UCSD-AML1 (cell line): ENCODE measurements at regions not wholly inside any gene's neighbourhood (a gene's known extent, or its start where the extent isn't known, plus 50 kb on each side); places are given as distances from the start of the nearest gene placed in this dataset.

Source experiments
- DNase-seq: peaks from one replicate; lab custom pipeline; 2025; ENCODE audit not compliant: unreplicated experiment; lab: John Stamatoyannopoulos, UW

DNA sequence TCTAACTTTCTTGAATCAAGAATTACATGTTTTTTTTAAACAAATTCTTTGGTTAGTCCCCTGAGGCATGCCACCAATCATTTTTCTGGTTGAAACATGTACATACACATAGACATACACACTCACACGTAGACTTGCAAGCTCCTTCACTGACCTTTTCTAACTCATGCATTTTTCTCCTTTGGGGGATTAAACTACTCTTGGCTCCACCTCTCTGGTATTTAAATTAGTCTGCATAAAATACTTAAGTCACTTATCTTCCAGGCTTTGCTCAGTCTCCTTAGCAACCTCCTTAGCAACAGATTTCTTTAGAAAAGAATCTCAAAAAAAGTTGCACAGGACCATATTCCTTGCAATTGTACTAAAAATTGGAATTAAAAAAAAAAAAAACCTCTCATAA, 440.9 kb upstream of the LRRC7 start:
- DNase-seq = no peak

DNA sequence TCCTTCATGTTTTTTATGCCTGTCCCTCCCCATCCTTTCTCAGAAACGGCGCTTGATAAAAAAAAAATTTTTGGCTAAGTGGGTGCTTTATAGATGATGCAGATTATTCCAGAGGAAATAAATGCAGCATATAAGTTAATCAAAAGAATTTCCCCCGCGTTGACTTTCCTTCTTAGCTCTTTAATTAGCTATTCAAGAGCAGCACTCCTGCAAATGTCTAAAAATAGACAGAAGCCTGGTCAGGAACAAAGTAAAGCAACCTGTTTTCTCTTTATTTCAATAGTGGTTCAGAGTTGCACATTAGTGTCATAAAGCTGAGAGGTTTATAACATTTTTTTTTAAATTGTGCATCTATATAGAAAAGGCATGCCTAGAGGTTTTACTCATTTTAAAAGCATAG, 439.5 kb upstream of the LRRC7 start:
- DNase-seq = no peak

DNA sequence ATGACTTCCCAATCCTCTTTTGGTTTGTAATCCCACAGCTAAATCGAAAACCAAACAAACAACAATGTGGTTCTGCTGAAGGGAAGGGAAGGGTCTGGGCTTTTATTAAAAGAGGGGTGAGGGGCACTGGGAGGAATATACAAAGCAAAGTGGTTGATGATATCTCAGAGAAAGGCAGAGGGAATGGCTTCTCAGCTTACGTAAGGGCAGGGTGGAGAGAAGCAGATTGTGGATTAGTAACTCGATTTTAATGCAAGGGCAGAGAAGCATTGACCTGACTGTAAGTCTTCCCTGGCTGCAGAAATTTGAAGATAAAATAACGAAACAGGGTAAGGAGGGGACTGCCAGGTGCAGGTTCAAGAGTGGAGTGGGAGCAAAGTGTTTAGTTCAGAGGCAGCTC, 438.2 kb upstream of the LRRC7 start:
- no peak for DNase-seq

DNA sequence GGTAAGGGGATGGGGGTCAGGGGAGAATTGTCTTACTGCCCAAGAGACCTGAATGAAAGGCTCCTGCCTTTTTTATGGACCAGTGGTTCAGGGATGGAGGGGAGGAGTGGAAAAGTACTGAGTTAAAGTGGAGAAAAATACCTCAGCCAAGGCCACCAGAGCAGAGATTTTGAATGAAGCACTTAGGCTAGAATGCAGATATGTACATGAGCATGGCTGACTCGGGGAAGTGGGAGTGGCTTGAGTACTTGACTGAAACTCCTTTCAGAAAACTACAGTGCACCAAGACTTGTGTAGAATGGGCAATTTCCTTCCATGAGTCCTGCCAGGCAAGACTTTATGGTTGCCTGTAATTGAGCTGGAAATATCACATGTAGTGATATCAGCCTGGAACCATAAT, 429.6 kb upstream of the LRRC7 start:
- no peak for DNase-seq

DNA sequence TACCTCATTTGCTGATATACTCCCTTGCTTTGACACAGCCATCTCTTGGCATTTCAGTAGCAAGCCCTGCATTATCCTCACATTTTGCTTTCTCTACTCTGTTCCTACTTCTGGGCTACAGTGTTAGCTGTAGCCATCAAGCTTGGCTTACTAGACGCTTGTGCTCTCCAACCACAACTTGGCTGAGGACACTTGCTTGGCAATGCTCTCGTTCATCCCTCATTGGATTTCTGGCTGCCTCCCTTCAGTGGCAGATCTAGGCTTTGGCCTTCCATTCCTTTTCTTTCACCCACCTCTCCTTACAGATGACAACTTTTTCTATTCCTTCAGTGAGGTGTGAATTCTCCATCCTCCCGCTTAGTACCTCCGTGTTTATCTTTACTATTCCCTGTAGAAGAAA, 428.7 kb upstream of the LRRC7 start:
- no peak for DNase-seq

DNA sequence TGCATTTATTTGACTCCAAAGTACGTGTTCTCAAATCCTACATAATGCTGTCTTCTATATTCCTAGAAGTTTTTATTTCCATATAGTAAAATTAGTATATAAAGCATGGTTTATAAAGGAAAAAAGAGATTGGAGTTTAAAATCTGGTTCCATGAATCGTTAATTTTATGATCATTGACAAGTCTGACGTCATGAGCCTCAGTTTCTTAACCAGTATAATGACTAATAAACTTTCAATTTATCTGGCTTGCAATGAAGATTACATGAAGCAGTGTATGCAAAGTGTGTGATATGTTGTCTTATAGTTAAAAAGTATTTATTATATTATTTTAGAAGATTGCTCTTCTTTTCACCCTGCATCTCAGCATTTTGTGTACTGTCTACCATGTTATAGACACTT, 421.4 kb upstream of the LRRC7 start:
- no peak for DNase-seq

DNA sequence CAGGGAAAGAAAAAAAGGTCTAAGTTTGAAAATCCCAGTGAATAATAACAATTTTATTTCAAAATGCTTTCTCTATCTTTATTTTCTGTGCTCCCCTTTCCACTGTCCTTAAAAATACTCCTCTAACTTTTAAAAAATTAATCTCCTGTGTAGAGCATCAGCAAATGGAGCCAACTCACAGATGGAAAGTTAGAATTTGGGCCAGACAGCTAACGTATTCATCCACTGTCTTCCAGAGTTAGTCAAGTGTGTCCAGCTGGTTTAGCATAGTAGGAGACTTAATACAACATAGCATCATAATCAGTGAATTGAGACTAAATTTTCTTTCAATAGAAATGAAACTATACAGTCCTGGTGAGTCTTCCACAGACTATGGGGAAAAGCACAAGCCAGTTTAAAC, 419.0 kb upstream of the LRRC7 start:
- DNase-seq = no peak

DNA sequence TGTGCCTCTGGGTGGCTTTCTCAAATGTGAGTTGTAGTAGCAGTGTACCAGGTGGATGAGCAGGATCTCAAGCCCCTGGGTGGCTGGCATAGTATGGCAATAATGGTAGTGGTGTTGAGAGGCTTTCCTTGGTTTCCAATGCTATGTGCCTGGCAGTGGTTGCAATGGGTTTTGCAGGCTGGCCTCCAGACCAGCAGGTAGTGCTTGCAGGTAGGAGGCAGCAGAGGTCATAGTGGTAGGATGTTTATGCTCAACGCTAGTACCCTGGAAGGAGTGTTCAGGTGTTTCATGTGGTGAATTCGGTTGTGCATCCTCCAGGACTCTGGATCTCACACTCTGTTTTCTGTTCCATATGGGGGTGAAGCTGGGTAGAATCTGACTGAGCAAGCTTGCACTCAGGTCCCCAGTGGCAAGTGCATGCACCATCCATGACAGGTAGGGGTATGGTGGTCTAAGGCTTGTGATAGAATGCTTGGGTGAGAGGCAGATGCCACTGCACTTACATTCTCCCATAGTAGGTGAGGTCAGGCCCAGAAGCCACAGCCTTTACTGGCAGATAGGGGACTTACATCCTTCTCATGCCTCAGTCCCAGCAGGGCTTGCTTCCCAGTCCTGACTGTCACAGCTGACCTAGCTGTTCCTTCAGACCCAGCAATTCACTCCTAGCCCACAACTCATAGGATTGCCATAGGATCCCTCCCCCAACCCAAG, 410.5 kb upstream of the LRRC7 start:
- no peak for DNase-seq

DNA sequence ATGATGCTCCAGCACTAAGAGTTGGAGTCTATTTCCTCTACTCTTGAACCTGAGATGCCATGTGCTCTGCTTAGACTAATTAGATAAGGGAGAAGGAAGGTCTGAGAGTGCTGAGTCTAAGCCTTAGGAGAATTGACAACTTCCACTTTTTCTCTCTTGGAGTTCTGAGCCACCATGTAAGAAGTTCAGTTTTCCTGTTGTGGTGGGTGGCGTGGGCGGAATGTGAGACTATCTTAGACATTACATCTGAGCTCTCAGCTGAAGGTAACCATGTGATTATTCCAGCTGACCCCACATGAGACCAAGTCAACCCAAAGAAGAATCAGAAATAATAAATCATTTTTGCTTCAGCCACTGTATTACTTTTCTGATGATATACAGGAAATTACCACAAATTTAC, 404.5 kb upstream of the LRRC7 start:
- no peak for DNase-seq

DNA sequence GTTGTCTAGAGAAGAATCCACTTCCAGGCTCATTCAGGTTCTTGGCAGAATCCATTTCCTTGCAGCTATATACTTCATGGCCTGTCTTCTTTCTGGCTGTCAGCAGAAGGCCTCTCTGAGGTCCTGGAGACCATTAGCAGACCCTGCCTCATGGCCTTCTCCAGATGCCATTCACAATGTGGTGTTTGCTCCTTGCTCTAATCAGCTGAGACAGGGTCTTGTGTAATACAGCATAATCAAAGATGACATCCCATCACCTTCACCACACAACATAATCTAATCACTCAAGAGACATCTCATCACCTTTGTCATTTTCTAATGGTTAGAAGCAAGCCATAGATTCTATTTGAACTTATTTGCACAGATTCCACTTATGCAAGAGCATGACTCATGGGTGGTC, 403.9 kb upstream of the LRRC7 start:
- no peak for DNase-seq

DNA sequence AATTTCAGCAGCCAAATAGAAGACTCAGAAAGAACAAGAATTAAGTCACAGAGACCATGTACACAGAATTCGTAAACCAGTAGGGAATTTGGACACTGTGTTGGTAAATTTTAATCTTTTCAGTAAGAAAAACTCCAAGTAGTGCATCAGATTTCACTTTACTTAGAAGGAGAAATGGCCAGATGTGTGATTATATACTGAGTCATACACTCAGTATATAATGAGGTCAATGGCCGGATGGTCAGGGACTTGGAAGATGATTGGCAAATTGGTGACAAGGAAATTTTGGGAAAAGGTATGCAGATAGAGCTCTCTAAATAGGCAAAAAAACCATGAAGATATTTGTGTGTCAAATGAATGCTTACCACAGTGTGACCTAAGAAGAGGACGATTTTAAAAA, 399.8 kb upstream of the LRRC7 start:
- DNase-seq = no peak

DNA sequence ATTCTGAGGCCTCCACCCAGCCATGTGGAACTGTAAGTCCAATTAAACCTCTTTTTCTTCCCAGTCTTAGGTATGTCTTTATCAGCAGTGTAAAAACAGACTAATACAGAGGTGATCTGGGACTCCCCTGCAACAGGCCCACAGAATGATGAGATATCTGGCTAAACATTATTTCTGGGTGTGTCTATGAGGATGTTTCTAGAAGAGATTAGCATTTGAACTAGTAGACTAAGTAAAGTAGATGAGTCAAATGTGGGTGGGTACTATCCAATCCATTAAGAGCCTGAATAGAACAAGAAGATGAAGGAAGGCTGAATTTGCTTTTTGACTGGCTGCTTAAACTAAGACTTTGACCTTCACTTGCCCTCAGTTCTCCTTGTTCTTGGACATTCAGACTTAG, 396.5 kb upstream of the LRRC7 start:
- DNase-seq = no peak

DNA sequence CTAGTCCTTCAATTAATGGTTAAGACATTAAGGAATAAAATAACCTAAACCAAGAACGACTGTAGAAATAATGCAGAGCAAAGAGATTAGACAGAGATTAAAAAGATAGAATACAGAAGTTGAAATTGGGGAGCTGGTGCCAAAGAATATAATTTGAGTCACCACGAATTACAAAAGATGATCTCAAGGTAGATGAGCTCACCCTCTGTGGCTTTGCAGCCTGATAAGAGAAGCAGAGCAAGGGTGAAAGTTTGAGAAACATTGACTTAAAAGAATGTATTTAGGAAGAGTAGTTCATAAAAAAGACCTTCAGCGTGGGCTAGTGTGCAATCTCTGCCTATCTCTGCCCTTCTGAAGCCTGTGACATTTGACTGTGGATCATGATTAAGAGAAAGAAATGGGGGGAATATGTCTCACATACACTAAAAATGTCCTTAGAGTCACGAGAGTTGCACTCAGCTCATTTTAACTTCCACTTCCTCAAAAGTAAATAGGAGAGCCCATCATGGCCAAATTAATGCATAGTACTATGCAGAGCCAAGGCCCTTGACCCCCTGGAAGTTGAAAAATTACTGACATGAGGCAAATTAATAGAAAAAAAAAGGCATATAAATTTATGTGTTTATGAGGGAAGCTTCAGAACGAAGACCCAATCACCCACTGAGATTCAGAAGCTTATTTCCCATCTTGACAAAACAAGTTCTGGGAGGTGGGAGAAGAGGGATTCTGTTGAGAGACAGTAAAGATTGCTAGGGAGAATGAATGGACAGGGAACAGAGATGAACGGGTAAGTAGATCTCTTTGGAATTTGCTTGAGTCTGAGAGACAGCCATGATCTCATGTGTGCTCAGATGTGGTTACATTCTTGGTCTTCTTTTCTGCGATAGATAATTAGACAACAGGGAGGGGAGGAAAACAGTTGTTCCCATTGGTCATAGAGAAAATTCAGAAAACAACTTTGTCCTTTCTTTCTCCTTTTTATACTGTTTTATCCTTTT, 395.4 kb upstream of the LRRC7 start:
- DNase-seq = no peak

DNA sequence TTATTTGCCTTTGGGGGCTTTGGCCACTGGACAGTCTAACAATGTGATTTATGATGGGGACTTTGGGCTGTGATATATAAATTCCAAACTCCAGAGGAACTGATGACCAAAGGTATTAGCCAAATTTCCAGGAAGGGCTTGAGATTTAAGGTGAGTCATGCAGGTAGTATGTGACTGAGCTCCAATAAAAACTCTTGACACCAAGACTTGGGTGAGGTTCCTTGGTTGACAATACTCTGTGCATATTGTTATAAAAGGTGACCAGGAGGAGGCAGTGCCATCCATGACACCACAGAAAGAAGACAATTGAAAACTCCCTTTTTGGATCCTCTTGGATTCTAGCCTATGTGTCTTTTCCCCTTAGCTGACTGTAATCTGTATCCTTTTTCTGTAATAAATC, 392.7 kb upstream of the LRRC7 start:
- DNase-seq = no peak

DNA sequence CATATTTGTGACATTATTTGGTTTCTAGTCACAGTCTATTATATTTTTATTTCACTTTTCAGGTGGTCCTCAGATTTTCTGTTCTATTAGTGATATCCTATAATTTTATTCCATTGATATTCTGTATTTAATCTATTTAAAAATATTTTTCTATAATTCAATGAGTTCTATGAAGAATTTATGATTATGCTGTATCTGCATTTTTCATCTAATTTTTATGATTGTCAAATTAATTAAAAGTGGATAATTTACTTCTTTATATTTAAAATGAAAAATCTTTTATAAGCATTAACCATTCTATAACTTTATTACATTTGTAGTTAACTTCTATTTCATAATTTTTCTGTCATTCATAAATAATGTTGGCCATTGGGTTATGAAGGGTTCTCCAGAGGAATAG, 387.4 kb upstream of the LRRC7 start:
- no peak for DNase-seq

DNA sequence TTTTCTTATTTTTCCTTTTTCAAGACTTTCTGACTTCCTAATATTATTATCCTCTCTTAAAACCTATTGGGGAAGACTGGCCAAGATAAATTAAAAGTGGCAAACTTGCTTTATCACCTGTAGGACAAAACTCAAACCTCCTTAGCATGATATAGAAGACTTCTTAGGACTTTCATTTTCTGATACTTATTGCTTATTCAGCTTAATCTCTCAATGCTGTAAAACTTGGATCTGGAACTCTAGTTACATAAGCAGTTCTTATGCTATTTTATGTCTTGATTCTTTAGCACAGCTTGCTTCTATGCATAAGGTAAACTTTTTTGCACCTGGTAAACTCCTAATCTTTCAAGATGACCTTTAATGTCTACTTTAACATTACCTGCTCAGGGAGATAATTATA, 382.3 kb upstream of the LRRC7 start:
- DNase-seq = no peak

DNA sequence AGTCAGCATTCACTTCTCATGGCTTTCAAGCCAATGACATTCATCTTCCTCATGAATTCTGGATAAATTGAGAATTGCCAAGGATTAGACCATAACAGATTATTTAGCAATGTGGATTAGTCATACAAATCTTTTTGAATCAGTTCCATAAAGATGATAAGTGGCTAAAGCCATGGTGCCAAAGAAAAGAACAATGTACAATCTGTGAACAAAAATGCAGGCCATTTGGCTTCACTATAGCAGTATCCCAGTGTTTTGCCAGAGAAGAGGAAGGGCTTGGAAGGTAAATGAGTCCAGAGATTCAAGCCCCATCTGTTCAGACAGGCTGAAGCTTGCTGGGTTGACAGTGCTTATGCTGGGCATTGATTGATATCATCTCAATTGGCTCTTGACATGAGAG, 376.4 kb upstream of the LRRC7 start:
- no peak for DNase-seq

DNA sequence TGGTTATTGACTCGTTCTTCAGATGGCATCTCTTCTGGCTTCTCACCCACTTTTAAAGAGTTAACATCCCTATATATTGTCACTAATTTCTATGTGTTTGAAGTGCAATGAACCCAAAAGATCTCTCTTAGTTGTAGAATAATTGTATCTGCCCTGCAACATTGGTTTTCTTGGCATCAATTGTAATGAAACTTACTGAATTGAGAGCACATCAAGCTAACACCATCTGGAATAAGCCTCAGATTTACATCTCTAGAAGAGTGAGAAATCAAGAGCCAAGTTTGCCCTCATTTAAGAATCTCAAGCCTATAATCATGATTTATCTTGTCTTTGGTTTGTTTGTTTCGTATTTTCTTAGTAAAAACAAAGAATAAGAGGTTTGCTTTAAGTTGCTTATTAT, 372.6 kb upstream of the LRRC7 start:
- no peak for DNase-seq

DNA sequence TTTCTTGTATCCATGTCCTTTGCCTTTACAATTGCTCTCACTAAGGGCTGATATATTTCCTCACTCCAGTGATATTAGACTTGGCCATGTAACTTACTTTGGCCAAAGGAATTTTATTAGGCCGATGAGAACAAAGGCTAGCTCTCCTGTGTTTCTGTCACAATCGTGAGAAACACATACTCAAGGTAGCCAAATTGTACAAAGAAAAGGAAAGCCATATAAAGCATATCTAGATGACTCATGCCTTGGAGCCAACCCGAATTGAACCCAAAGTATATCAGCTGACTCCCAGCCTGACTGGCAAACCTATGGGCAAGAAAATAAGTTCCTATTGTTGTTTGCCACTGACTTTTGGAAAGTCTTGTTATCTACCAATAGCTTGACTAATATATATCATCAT, 371.7 kb upstream of the LRRC7 start:
- no peak for DNase-seq

DNA sequence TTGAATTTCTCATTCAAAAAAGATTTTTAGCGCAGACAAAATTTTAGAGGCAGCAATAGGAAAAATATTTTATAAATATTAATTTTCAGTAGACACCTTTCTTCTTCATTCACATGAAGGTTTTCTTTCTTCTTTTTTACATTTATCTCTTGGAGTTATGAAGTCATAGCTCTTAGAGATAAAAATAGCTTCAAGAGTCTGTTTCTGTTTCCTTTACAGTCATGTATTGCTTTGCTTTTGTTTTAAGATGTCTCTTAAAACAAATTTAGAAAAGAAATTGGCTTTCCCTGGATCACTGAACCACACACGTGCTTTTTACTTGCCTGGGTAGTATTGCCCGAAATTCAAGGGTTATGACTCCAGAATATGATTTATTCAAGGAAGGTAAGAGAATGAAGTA, 369.9 kb upstream of the LRRC7 start:
- DNase-seq = no peak

DNA sequence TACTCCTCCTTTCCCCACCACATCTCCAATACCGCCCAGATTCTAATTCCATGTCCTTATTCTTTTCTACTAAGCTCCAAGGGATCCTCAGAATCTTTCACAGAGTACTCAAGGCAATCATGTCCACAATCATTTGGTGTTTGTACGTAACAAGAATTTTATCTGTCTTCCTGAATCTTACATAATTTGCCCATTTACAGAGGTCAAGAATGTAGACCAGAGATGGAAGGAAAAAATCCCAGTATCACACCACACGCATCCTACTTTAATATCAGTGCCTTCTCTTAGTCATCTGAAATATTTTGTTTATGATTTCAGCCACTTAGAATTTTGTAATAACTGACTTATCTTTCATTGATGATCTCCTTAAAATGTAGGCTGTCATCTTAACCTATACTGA, 366.0 kb upstream of the LRRC7 start:
- no peak for DNase-seq

DNA sequence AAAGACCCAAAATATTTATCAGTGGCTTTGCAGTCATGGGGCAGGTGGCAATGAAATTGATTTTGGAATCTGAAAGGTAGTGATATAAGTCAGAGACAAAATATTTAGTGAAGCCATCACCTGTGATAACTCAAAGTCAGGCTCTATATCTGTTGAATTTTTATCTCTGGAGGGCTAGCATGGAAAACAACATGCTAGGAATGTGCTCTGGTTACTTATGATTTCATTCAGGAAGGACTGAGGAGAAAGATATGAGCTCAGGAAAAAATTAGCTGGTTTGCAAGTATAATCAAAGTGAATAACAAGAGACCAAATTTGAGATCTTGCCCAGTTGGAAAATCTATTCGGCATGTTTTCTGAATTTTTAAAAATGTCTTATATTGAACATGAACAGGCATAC, 364.6 kb upstream of the LRRC7 start:
- no peak for DNase-seq

DNA sequence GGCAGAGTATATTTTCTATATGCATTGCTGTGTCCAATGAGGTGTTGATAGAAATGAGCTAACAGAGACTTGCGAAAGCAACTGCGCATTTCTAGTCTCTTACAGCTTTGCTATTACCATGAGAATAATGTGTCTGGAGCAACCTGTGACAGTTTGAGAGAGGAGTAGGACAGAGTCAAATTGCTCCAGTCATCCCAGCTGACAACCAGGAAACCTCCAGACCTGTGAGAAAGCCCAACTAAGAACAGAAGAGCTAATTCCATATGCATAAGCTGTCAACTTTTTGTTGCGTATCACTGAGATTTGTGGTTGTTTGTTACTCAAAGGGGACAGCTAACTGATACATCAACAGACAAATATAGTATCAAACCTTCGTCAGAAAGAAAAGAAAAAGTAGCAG, 354.1 kb upstream of the LRRC7 start:
- DNase-seq = no peak
